GM21528 (cell line): ENCODE measurements at regions not wholly inside any gene's neighbourhood (a gene's known extent, or its start where the extent isn't known, plus 50 kb on each side); places are given as distances from the start of the nearest gene placed in this dataset.

ENCODE experiments used
- ATAC-seq: cut with Tn5 transposase; IDR thresholded peaks from one replicate; pipeline ENCODE4 v1.9.1; 2021; ENCODE audit warnings: mild to moderate bottlenecking, moderate library complexity; ENCODE audit not compliant: unreplicated experiment, low FRiP score

DNA sequence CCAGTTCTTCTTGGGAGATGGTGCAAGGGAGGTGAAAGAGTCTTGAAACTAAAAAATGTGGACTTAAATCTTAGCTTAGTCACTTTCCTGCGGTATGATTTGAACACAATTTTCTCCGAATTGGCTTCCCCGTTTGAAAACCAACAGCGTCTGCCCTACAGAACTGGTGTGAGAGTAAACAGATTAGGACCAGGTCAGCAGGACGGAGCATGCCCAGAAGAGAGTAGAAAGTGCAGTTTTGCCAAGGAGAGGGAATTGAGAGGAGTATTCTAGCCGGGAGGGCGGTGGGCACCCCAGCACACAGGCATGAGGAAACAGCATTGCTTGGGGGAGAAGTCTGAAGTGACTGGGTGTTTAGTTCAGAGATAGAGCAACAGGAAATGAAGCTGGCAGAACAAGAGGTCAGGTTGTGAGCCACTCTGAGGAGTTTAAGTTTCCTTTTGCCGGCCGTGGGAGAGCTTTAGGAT is 927.1 kb downstream of the VRK1 start:
- ATAC-seq: no peak

- no peak for ATAC-seq
These were observed 929.5 kb downstream of the VRK1 start for GRCh38 chr14:97726676-97727075.

GRCh38 chr14:97730706-97731105 is 933.5 kb downstream of the VRK1 start:
- no peak for ATAC-seq

DNA sequence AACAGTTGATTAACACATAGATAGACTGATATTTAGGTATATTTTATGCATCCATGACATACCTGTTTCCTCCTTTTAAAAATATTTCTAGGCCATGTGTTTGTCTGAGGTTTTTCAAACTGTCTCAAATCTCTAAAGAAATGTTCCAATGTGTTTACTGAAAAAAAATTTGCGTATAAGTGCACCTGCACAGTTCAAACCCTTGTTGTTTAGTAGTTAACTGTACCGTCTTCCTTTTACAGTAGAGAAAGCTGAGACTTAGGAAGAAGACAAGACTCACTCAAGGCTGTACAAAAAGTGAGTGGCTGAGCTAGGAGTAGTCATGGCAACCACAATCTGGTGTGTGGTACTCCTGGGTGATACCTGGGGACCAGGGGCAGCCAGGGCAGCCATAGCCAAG is 934.6 kb downstream of the VRK1 start:
- no peak for ATAC-seq

- no peak for ATAC-seq
These were observed 950.1 kb downstream of the VRK1 start for GRCh38 chr14:97747316-97747715.

DNA sequence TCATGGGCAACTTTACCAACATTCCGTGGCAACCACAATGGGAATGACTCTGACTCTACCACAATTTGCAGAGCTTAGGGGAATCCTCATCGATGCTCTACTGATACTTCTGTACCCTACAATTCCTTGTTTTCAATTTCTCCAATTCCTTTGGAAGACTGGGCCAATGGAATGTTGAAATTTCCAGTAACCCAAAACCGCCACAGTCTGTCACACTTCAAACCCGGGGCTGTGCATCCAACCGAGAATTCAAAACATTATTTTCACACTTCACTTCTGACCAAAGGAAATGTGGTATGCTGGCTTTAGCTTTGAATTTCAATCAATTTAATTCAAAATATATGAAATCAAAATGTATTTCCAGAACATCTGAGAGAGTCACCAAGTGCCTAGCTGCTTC is 951.4 kb downstream of the VRK1 start:
- no peak for ATAC-seq

DNA sequence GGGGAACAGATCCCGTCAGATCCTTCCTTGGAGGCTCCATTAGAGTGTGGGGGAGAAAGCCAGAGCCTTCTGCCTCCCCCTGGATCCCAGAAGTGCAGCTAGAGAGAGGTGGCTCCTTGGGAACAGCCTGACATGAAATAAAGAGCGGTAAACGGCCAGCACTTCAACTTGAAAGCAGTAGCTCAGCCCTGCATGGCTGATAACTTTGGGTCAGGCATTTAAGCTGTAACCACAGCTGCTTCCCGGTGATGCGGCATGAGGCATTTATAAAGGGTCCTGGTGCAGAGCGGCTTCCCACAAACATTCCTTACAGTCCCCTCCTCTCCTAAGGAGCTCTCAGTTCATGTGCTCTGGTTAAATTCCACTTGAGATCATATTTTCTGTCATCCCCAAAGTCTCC is 960.3 kb downstream of the VRK1 start:
- ATAC-seq: no peak

DNA sequence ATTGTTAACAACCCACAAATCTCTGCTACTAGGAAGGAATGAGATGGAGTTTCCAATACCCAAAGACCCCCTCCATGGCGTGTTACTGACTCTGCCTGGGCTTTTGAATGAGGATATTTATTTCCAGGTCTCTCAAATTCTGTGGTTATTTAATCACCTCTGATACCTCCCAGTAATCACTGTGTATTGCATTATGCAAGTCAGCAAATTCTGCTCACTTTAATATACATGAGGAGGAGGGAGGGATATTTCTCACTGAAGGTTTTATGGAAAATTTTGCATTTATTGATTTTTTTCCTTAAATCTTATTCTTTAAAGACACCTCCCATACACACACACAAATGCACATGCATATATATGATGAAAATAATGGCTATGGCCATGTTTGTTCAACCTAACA is 962.9 kb downstream of the VRK1 start:
- no peak for ATAC-seq

DNA sequence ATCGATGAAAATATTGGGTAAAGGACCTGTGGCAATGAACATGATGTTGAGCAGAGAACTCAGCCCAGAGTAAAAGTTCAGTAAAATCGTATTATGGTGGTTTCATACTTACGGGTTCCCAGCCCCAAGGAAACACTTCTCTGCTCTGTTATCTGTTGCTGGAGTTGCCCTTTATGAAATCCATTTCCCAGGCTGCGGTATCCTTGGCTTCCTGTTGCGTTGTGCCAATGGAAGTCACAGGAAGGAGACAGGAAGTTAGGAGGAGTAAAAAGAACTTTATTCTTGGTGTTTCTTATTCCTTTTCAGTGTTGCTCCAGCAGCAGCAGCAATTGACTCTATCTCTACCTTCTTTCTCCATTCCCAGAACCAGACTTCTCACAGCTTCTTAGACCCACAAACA is 965.2 kb downstream of the VRK1 start:
- no peak for ATAC-seq

GRCh38 chr14:97771340-97772045 is 974.3 kb downstream of the VRK1 start:
- ATAC-seq: no peak

GRCh38 chr14:97773598-97773997 is 976.4 kb downstream of the VRK1 start:
- ATAC-seq: no peak

- ATAC-seq: no peak
These were observed 979.8 kb downstream of the VRK1 start for GRCh38 chr14:97776890-97777558.

DNA sequence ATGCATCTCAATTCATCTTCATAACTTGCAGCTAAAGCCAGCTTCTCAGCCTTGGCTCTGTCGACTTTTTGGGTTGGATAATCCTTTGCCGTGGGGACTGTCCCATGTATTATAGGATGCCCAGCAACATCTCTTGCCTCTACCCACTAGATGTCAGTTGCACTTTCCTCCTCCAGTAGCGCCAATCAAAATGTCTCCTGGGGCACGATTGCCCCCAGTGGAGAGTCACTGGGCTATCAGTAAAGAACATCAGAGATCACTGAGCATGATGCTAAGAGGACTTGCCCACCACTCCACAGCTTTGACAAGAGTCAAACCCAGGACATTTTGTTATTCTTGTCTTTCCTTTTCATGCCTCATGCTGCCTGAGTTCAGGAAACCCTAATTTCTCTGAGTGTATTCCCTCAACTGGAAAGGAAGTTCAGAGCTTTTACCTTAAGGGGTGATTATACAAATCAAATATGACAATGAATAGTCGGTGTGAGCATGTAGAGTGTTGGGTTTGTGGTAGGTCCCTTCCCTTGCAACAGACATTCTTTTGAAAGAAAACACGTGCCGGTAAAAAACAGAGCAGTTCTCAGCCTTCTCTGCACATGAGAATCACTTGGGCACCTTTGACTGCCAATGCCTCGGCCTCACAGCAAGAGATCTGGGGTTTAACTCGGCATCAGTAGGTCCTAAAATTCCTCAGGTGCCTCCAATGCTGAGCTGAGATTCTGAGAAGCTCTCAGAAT is 980.6 kb downstream of the VRK1 start:
- no peak for ATAC-seq

DNA sequence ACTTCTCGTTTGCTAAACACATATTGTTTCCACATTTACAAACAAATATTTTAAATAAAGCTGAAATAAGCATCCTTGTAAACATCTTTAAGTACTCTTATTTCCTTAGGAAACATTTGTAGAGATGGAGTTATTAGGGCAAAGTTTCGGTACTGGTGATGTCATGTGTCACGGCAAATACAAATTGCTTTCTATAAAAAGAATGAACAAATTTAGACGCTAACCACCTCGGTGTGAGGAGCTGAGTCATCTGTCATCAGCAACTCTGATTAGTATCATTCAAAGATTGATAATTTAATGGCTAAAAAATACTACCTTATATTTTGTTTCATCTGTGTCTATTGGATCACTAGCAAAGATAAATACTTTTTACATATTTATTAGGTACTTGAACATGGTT is 982.0 kb downstream of the VRK1 start:
- no peak for ATAC-seq

- ATAC-seq: no peak
These were observed 983.6 kb downstream of the VRK1 start for GRCh38 chr14:97780804-97781203.

- no peak for ATAC-seq
These were observed 984.8 kb downstream of the VRK1 start for GRCh38 chr14:97781961-97782360.

DNA sequence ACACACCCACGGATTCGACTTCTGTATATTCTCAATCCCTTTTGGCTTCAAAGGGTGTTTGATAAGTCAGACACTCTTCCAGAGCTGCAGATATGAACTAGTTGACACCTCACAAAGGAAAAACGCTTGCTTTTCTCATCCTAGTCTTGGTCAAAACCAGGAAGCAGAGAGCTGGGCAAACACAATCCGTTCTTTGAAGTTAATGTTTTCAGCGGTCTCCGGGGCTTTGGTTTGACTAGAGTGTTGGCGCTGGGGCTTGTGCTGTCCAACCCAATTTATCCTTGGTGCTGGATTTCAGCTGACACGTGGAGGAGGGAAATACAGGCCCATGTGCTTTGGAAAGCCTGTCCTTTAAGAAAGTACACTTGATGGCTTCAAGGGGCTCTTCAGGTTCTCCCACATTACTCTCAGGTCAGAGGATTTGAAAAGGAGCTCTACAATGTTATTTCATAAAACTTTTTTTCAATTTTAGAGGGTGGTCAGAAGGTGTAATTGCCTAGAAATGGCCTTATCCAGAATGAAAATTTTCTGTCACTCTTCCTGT is 985.8 kb downstream of the VRK1 start:
- no peak for ATAC-seq

GRCh38 chr14:97785495-97785894 is 988.3 kb downstream of the VRK1 start:
- no peak for ATAC-seq

DNA sequence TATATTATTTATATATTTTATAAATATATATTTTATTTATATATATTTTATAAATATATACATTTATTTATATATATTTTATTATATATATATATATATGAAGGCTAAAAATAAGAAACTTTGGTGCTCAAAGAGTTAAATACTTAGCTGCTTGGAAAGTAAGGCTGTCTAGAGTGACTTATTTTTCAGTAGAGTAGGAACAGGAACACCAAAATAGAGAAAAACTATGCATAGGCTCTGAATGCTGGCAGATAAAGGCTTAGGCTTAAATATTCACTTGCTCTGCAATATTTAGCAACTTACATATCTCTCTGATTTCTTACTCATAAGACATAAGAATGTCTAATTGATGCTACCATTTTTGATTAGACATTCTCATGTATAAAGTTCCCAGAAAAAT is 991.2 kb downstream of the VRK1 start:
- no peak for ATAC-seq

GRCh38 chr14:97788846-97789526 is 991.8 kb downstream of the VRK1 start:
- no peak for ATAC-seq

- no peak for ATAC-seq
These were observed 993.9 kb downstream of the VRK1 start for GRCh38 chr14:97791072-97791471.
